GM13977 (cell line): ENCODE measurements at regions not wholly inside any gene's neighbourhood (a gene's known extent, or its start where the extent isn't known, plus 50 kb on each side); places are given as distances from the start of the nearest gene placed in this dataset.

ENCODE experiments used
- DNase-seq: peaks from one replicate; pipeline ENCODE4 v3.0.0; 2012; ENCODE audit warnings: low spot score
- CTCF ChIP-seq: IDR thresholded peaks from 2 replicates; pipeline ENCODE4 v1.5.1; 2012; ENCODE audit warnings: mild to moderate bottlenecking, control low read depth; ENCODE audit not compliant: insufficient read depth; ENCODE audit errors: extremely low read depth, missing control alignments
- in situ Hi-C: fragments of 300-500 bp; cut with MboI; formaldehyde crosslinking; loops from one replicate; pipeline ENCODE4 v1.12.0; 2022; ENCODE audit warnings: low sequenced_read_pairs, low pct_unique_long_range_greater_than_20kb, mixed read lengths, inconsistent platforms; ENCODE audit not compliant: unreplicated experiment

DNA sequence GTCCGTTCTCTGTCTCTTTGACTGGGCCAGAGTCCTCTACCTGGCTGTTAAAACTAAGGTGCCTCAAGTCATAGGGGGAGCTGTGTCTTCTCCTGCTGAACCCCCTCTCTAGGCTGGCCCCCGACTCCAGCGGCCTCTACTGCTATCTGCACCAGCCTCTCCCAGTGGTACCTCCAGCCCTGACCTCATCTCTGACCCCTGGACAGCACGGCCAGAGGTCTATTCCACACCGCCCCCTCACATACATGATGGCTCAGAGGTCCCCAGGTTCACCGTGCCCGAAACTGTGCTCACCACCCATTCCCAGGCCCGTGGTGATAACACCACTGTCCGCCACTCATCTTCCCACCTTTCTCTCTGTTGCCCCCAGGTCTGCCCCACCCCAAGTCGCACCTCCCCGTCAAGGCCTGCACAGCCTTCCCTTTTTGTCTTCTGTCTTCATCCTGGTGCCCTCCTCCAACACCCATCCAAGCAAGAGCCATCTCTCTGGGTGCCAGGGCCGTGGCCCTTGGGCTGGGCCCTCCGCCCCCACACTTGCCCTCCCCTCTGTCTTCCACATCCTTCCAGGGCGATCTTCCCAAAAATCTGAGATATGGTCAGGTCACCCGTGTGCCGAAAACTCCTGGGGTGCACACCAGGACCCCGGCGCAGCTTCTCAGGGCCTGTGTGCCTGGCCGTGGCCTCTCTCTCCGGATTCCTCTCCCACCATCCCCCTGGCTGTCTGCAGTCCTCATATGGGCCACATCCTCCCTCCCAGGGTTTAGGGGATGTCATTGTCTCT lies 134.4 kb upstream of the ID2 start:
- in situ Hi-C loops = no loop called here
- no peak for TF ChIP-seq CTCF
- no peak for DNase-seq

DNA sequence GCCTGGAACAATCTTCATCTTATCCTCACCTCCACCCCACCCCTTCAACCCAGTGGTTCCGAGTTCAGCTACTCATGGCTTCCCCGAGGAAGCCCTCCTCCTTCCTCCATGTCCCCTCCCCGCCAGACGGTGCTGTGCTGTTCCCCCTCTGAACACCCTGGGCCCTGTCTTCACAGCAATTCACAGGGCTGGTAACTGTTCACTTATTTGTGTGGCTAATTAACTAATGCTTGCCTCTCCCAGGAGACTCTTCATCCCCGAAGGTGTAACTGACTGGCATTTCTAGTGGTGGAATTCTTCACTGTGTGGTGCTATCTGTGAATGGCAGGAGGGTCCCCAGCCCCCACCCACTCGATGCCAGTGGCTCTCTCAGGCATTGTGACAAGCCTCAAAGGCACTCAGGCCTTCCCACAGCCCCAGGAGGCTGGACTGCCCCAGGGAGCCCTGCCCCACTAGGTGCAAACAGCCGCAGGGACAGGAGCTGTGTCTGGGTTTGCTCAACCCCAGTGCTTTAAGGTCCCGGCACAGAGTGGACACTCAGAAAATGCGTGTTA lies 133.7 kb upstream of the ID2 start:
- in situ Hi-C loops = no loop called here
- TF ChIP-seq CTCF = no peak
- DNase-seq = no peak

- DNase-seq = no peak
- in situ Hi-C loops = no loop called here
- no peak for TF ChIP-seq CTCF
Measured at GRCh38 chr2:8548619-8549150, 133.2 kb upstream of the ID2 start.

DNA sequence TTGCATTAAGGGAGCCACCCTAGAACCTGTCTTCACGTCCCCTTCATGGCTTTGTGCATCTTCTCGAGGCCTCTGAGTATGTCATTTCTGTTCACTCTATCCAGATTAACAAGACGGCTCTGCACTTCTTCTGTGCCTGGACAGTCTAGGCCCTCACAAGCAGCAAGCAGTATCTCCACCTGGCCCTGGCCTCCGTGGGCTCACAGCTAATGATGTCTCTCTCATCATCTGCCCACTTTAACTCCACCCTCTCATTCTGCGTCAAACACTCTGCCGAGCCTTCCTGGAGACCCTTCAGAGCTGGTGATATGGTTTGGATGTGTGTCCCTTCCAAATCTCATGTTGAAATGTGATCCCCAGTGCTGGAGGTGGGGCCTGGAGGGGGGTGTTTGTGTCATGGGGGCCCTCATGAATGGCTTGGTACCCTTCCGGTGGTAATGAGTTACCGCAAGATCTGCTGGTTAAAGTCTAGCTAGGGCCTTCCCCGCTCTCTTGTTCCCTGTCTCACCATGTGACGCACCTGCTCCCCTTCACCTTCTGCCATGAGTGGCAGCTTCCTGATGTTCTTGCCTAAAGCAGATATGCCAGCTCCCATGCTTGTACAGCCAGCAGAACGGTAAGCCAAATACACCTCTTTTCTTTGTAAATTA lies 132.5 kb upstream of the ID2 start:
- in situ Hi-C loops = no loop called here
- no peak for TF ChIP-seq CTCF
- DNase-seq = no peak

DNA sequence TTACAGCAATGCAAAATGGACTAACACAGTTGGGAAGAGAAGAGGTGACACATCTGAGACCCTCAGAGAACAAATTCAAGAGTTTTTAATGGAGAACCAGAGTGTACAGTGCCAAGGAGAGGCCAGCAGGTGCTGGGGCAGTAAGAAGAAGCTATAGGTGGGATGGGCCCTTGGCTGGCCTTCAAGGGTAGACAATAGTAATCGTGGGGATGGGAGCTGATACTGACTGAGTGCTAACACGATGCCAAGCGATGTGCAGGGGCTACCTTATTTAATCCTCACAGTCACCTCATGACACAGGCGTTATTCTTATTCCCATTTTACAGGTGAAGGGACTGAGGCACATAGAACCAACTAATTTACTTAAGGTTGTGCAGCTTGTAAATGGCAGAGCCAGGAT lies 131.9 kb upstream of the ID2 start:
- no peak for DNase-seq
- in situ Hi-C loops = no loop called here
- TF ChIP-seq CTCF = no peak

DNA sequence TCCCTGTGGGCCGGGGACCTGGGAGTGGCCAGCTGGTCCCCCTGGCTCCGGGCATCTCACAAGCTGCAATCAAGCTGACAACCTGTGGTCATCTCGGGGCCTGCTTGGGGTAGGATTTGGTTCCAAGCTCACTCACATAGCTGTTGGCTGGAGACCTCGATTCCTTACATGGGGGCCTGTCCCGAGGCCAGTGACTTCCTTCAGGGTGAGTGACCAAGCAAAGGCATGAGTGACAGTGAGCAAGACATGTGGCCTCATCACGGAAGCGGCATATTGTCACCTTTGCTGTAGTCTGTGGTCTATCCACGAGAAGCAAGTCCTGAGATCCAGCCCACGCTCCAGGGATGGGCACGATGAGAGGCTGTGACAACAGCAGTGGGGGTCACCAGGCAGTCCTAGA lies 131.4 kb upstream of the ID2 start:
- no peak for DNase-seq
- in situ Hi-C loops = no loop called here
- TF ChIP-seq CTCF = no peak
